ENCODE measurements at regions not wholly inside any gene's neighbourhood (a gene's known extent, or its start where the extent isn't known, plus 50 kb on each side); places are given as distances from the start of the nearest gene placed in this dataset.

- TF ChIP-seq CTCF (IDR thresholded peaks at IDR 0.05; ENCODE audit: borderline replicate concordance, insufficient read depth, low read depth, low read length) = no peak
- no peak overlapping the region for H3K4me3 ChIP-seq (ENCODE audit: low read depth, low read length)
Observed at GRCh38 chr18:29077344-29077743, 900.4 kb upstream of the CDH2 start.

DNA sequence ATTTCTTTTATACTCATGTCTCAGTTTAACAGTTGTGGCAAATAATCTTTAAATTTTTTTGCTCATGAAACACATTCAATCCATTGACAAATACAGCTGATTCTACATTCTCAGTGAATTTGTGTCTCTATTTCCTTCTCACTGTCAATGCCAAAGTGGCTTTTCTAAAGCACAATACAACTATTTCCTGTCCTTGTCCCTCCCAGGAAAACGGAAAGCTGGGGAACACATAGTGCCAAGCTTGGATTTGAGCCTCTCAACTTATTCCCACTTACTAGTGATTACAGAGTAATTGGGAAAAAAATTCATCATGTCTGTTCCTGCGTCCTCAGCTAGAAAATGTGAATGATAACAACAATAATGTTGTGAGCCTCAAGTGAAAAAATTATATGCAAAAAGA lies 899.7 kb upstream of the CDH2 start:
- H3K4me3 ChIP-seq (ENCODE audit: low read depth, low read length) = no peak overlapping the region
- no peak for TF ChIP-seq CTCF (IDR thresholded peaks at IDR 0.05; ENCODE audit: borderline replicate concordance, insufficient read depth, low read depth, low read length)

DNA sequence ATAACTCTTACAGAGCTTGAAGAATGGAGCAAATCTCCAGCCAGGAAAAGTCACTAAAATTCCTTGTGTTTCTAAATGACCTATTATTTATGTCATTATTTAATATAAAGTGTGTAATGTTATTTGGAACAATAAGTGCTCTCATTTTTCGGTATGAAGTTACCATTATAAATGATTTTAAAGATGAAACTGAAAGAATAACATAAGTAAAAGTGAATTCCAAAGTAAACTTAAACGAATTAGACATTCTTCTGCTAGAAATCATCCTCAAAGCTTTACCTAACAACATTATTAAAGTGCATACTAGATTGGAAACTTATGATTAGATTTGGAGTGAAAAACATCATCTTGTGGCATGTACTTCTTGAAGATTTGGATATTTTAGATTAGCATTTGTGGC lies 897.2 kb upstream of the CDH2 start:
- TF ChIP-seq CTCF (IDR thresholded peaks at IDR 0.05; ENCODE audit: borderline replicate concordance, insufficient read depth, low read depth, low read length) = no peak

DNA sequence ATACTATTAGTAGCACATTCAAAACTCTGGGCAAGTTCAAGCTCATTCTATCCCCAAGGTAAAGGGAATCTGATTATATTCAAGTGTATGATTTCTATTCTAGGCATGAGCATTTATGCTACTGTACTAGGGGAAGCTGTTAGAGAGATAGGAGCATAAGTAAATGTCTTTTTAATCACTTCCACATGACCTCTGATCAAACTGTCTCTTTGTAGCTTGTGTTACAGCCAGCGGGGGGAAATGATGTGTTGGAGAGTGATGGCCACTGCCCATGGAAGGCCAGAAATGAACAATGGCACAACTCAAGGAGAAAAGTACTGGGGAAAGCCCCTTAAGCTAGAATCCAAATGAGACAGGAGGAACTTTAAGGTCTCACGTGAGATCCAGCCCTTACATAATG lies 894.9 kb upstream of the CDH2 start:
- TF ChIP-seq CTCF (IDR thresholded peaks at IDR 0.05; ENCODE audit: borderline replicate concordance, insufficient read depth, low read depth, low read length) = no peak
- H3K4me3 ChIP-seq (ENCODE audit: low read depth, low read length) = no peak overlapping the region

More for the DNA sequence above, 897.2 kb upstream of the CDH2 start:
- no peak overlapping the region for H3K4me3 ChIP-seq (ENCODE audit: low read depth, low read length)

DNA sequence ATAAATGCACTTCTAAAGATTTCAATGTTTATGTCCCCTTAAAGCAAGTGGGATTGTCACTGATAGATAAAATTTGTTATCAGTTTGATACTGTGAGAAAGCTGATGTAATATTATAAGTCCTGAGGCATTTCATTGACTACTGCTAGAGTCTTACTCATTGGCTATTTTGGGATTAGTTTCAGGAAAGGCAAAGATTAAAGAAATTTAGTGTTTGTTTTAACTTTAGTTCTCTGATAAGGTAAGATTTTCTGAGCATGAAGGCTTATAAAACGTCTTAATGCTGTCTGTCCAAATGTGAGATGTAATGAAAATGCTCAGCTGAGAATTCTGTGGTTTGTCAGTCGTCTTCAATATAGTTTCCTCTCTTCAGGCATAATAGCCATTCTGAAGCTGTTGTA lies 886.4 kb upstream of the CDH2 start:
- H3K4me3 ChIP-seq (ENCODE audit: low read depth, low read length) = no peak overlapping the region
- no peak for TF ChIP-seq CTCF (IDR thresholded peaks at IDR 0.05; ENCODE audit: borderline replicate concordance, insufficient read depth, low read depth, low read length)

- TF ChIP-seq CTCF (IDR thresholded peaks at IDR 0.05; ENCODE audit: borderline replicate concordance, insufficient read depth, low read depth, low read length) = no peak
- H3K4me3 ChIP-seq (ENCODE audit: low read depth, low read length) = no peak overlapping the region
Observed at GRCh38 chr18:29062921-29063320, 886.0 kb upstream of the CDH2 start.

DNA sequence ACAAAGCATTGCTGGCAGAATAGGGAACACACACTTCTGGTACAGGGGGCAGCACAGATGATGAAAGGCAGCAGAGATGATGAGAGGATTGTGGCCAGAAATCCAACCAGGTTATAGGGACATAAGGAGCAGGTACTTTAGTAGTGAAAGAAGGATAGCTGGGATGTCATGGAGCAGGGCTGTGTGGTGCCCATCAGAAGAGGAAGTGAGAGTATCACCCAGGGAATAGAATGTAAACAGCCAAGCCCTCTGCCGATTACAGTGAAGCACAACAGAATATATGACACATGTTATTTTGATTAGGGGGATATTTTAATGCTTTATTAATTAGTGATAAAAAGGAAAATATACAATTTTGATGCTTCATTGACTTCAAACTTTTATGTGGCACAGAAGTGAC lies 883.4 kb upstream of the CDH2 start:
- H3K4me3 ChIP-seq (ENCODE audit: low read depth, low read length) = no peak overlapping the region
- no peak for TF ChIP-seq CTCF (IDR thresholded peaks at IDR 0.05; ENCODE audit: borderline replicate concordance, insufficient read depth, low read depth, low read length)

All from GM12875 (cell line).